Glutamatergic neuron (in vitro differentiated cells): ENCODE measurements at regions not wholly inside any gene's neighbourhood (a gene's known extent, or its start where the extent isn't known, plus 50 kb on each side); places are given as distances from the start of the nearest gene placed in this dataset.

Source experiments
- DNase-seq: peaks from one replicate; pipeline ENCODE4 v3.0.0; 2022
- H3K27ac Mint-ChIP-seq: one replicate; pipeline ENCODE4 v1.8.0; 2020; ENCODE audit warnings: mild to moderate bottlenecking, mixed read lengths, inconsistent platforms; ENCODE audit not compliant: unreplicated experiment
- H3K27me3 Mint-ChIP-seq: one replicate; pipeline ENCODE4 v1.8.0; 2020; ENCODE audit warnings: mild to moderate bottlenecking, moderate library complexity, mixed read lengths, inconsistent platforms; ENCODE audit not compliant: unreplicated experiment
- H3K36me3 Mint-ChIP-seq: one replicate; pipeline ENCODE4 v1.8.0; 2020; ENCODE audit warnings: mild to moderate bottlenecking, mixed read lengths, inconsistent platforms; ENCODE audit not compliant: unreplicated experiment
- H3K4me1 Mint-ChIP-seq: one replicate; pipeline ENCODE4 v1.8.0; 2020; ENCODE audit warnings: mild to moderate bottlenecking, low read depth, mixed read lengths, inconsistent platforms; ENCODE audit not compliant: unreplicated experiment
- H3K4me3 Mint-ChIP-seq: one replicate; pipeline ENCODE4 v1.8.0; 2020; ENCODE audit warnings: mild to moderate bottlenecking, mixed read lengths, inconsistent platforms; ENCODE audit not compliant: unreplicated experiment
- H3K9me3 Mint-ChIP-seq: one replicate; pipeline ENCODE4 v1.8.0; 2020; ENCODE audit warnings: mild to moderate bottlenecking, moderate library complexity, mixed read lengths, inconsistent platforms; ENCODE audit not compliant: unreplicated experiment
- CTCF ChIP-seq: fragments of 200-600 bp; sonication (generic); IDR thresholded peaks from one replicate; pipeline ENCODE4 v1.5.0; 2021; ENCODE audit not compliant: partially characterized antibody, unreplicated experiment

- Mint-ChIP-seq H3K27ac (no peak overlapping the region), H3K36me3 (no peaks in the 10 kb centered on the region), H3K27me3 (no peaks in the 10 kb centered on the region), H3K4me3 (no peak overlapping the region), H3K4me1 (peaks cover 1% of the 10 kb centered on the region), H3K9me3 (no peaks in the 10 kb centered on the region)
- no peak for DNase-seq
- no peak for TF ChIP-seq CTCF
Observed at GRCh38 chr2:195162194-195162593, 494.8 kb upstream of the SLC39A10 start.

- H3K36me3 Mint-ChIP-seq = no peaks in the 10 kb centered on the region
- H3K27me3 Mint-ChIP-seq = no peaks in the 10 kb centered on the region
- no peak overlapping the region for H3K27ac Mint-ChIP-seq
- H3K4me3 Mint-ChIP-seq = no peak overlapping the region
- H3K4me1 Mint-ChIP-seq = peaks cover 1% of the 10 kb centered on the region
- no peak for DNase-seq
- no peak for TF ChIP-seq CTCF
- no peaks in the 10 kb centered on the region for H3K9me3 Mint-ChIP-seq
Observed at GRCh38 chr2:195160963-195161362, 496.1 kb upstream of the SLC39A10 start.

DNA sequence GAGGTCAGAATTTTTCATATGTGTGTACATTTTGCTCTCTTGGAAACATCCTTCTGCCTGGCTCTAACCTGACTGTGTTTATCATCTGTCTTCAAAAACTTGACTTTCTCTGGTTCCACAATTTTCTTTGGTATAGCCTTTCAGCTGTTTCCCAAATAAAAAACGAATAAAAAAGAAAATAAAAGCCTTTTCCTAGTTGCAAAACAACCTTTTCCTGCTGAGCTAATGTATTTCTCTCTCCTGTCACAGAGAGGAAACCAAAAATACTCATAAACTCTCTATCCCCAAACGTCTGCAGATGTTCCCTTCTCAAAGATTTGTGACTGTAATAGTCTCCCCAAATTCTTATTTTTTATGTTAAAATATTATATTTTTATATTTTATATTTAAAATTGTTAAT is 505.3 kb upstream of the SLC39A10 start:
- H3K36me3 Mint-ChIP-seq = no peaks in the 10 kb centered on the region
- no peak overlapping the region for H3K4me3 Mint-ChIP-seq
- TF ChIP-seq CTCF = no peak
- no peaks in the 10 kb centered on the region for H3K27me3 Mint-ChIP-seq
- no peaks in the 10 kb centered on the region for H3K4me1 Mint-ChIP-seq
- no peaks in the 10 kb centered on the region for H3K9me3 Mint-ChIP-seq
- DNase-seq = no peak
- H3K27ac Mint-ChIP-seq = no peak overlapping the region

DNA sequence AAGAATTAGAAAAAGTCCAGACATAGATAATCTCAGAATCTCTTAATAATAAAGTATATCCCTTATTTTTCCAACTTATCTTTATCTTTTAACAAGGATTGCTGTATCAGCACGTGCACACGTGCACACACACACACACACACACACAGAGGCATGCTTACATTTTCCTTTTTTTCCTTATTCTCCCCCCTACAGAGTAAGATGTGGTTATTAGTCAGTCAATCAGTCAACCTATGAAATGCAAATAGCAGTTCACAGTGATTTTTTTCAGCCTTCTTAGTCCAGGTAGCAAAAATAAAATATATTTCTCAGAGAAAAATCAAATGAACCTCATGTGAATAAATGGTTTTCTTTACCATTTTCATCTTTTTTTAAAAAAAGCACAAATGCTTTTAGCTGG is 506.2 kb upstream of the SLC39A10 start:
- no peaks in the 10 kb centered on the region for H3K4me1 Mint-ChIP-seq
- H3K9me3 Mint-ChIP-seq = no peaks in the 10 kb centered on the region
- no peak overlapping the region for H3K4me3 Mint-ChIP-seq
- no peak for DNase-seq
- no peak overlapping the region for H3K27ac Mint-ChIP-seq
- H3K36me3 Mint-ChIP-seq = no peaks in the 10 kb centered on the region
- no peaks in the 10 kb centered on the region for H3K27me3 Mint-ChIP-seq
- no peak for TF ChIP-seq CTCF

DNA sequence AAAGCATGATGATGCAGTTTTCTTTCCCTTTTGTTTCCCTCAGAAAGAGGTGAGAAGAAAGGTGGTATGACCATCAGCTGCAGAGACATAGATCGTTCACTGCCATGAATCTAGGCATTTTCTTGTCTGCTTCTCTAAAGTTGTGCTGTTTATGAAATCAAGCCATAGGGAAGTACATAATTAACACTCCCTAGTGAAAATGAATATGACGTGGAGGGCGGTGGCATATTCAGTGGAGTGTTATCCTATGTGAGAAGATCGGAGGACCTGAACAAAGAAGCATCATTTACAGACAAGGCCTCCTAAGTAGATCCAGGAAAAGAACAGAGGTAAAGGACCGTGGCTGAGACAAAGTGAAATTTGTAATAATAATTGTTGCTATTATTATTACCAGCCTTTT is 509.0 kb upstream of the SLC39A10 start:
- DNase-seq = no peak
- Mint-ChIP-seq H3K4me3 (no peak overlapping the region), H3K27me3 (no peaks in the 10 kb centered on the region), H3K27ac (no peak overlapping the region), H3K36me3 (peaks cover 6% of the 10 kb centered on the region), H3K9me3 (peaks cover 3% of the 10 kb centered on the region), H3K4me1 (no peaks in the 10 kb centered on the region)
- TF ChIP-seq CTCF = no peak
